ENCODE measurements at regions not wholly inside any gene's neighbourhood (a gene's known extent, or its start where the extent isn't known, plus 50 kb on each side); places are given as distances from the start of the nearest gene placed in this dataset.

- DNase-seq = no peak
Observed at GRCh38 chr9:126095546-126096190, 231.0 kb upstream of the MVB12B start.

- no peak for DNase-seq
Observed at GRCh38 chr9:126096340-126096739, 230.3 kb upstream of the MVB12B start.

- DNase-seq = no peak
Observed at GRCh38 chr9:126097679-126098078, 228.9 kb upstream of the MVB12B start.

GRCh38 chr9:126106404-126106803 lies 220.2 kb upstream of the MVB12B start:
- DNase-seq = no peak

- no peak for DNase-seq
Observed at GRCh38 chr9:126107693-126108092, 218.9 kb upstream of the MVB12B start.

GRCh38 chr9:126108240-126108639 lies 218.4 kb upstream of the MVB12B start:
- no peak for DNase-seq

- no peak for DNase-seq
Observed at GRCh38 chr9:126109575-126109974, 217.1 kb upstream of the MVB12B start.

- no peak for DNase-seq
Observed at GRCh38 chr9:126111556-126111955, 215.1 kb upstream of the MVB12B start.

- DNase-seq = no peak
Observed at GRCh38 chr9:126112135-126112720, 214.4 kb upstream of the MVB12B start.

- DNase-seq = no peak
Observed at GRCh38 chr9:126113176-126113575, 213.5 kb upstream of the MVB12B start.

GRCh38 chr9:126113756-126114408 lies 212.7 kb upstream of the MVB12B start:
- DNase-seq = no peak

- no peak for DNase-seq
Observed at GRCh38 chr9:126114409-126114760, 212.2 kb upstream of the MVB12B start.

- peak; percentile 22 for DNase-seq
Observed at GRCh38 chr9:126114850-126115460, 211.7 kb upstream of the MVB12B start.

- no peak for DNase-seq
Observed at GRCh38 chr9:126116351-126117157, 210.1 kb upstream of the MVB12B start.

GRCh38 chr9:126117158-126117425 lies 209.5 kb upstream of the MVB12B start:
- no peak for DNase-seq

GRCh38 chr9:126117631-126118030 lies 209.0 kb upstream of the MVB12B start:
- no peak for DNase-seq

GRCh38 chr9:126119731-126120130 lies 206.9 kb upstream of the MVB12B start:
- no peak for DNase-seq

- no peak for DNase-seq
Observed at GRCh38 chr9:126122901-126123616, 203.6 kb upstream of the MVB12B start.

GRCh38 chr9:126123927-126124326 lies 202.7 kb upstream of the MVB12B start:
- no peak for DNase-seq

GRCh38 chr9:126125177-126125576 lies 201.5 kb upstream of the MVB12B start:
- DNase-seq = no peak

GRCh38 chr9:126125577-126125976 lies 201.1 kb upstream of the MVB12B start:
- DNase-seq = no peak

- no peak for DNase-seq
Observed at GRCh38 chr9:126125992-126126409, 200.6 kb upstream of the MVB12B start.

GRCh38 chr9:126126807-126127206 lies 199.8 kb upstream of the MVB12B start:
- no peak for DNase-seq
